ENCODE measurements at regions not wholly inside any gene's neighbourhood (a gene's known extent, or its start where the extent isn't known, plus 50 kb on each side); places are given as distances from the start of the nearest gene placed in this dataset.

DNA sequence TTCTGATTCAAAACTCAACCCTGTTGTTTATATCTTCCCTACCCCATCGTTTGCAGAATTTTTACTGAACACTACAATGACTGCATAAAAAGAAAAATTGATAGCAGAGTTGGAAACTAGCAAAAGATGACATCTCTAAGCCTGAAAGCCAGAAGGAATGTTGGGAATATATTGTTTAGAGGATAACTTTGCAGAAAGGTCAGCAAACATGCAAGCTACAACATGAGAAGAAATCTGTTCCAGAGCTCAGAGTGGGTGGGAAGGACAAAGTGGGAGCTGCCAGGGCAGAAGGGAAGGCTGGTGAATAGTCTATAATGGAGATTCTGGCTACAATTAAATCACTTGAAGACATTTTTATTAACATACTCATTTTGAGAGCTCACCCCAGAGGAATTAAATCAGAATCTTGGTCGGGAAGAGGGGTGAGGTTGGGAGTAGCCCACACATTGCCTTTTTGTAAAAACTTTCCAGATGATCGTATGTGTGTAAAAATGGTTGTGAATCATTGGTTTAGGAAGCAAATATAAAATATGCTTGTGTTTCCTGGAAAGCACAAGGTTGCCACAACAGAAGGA, 574.8 kb downstream of the FLRT2 start:
- dilution Hi-C loops (cut with MboI; ENCODE audit: extremely low pct_ligation_motif_present, low sequenced_read_pairs) = no loop called here
- H3K4me3 ChIP-seq (replicated peaks in 1 of 3; ENCODE audit: insufficient read depth in 1 of 3, low read depth in 1 of 3, low read length in 3 of 3) = no peak overlapping the region
- ChIA-PET CTCF (no interaction called here), POLR2A (no interaction called here)
- H3K36me3 ChIP-seq (ENCODE audit: control insufficient read depth in 2 of 2, extremely low read depth in 1 of 2, insufficient read depth in 2 of 2, low read length in 2 of 2) = no peaks in the 10 kb centered on the region
- no peak overlapping the region for H3K4me2 ChIP-seq (ENCODE audit: insufficient read depth, low read length)
- H3K27ac ChIP-seq (ENCODE audit: insufficient read depth, low read depth, low read length) = no peak overlapping the region
- DNase-seq (ENCODE audit: low read depth, low spot score) (no peak), FAIRE-seq (no peak)
- H3K9ac ChIP-seq (replicated peaks; ENCODE audit: extremely low read depth, insufficient read depth, low read length) = no peak overlapping the region
- H4K20me1 ChIP-seq (replicated peaks; ENCODE audit: control insufficient read depth, extremely low read depth, insufficient read depth, low read length) = no peaks in the 10 kb centered on the region
- H3K9me3 ChIP-seq (replicated peaks; ENCODE audit: control insufficient read depth, insufficient read depth, low read length) = no peaks in the 10 kb centered on the region
- BruUV-seq (replicated peaks) = no TSS peak
- no peak for TF ChIP-seq GATA2 (IDR thresholded peaks at IDR 0.05; ENCODE audit: insufficient read depth, insufficient read length, low read depth, low read length)
- no peak for TF ChIP-seq POLR2A (IDR thresholded peaks at IDR 0.05; ENCODE audit: low read depth, low read length)
- no peak for TF ChIP-seq CTCF (IDR thresholded peaks at IDR 0.05; ENCODE audit: extremely low read depth in 1 of 2, insufficient read depth in 1 of 2, low read depth in 1 of 2, low read length in 2 of 2)
- TF ChIP-seq FOS (IDR thresholded peaks at IDR 0.05; ENCODE audit: borderline replicate concordance, insufficient read depth, low read length) = no peak
- no peaks in the 10 kb centered on the region for H3K27me3 ChIP-seq (ENCODE audit: control insufficient read depth in 2 of 2, insufficient read depth in 2 of 2, low read length in 2 of 2)
- H3K79me2 ChIP-seq (ENCODE audit: control insufficient read depth, insufficient read depth, low read length) = no peaks in the 10 kb centered on the region
- no peak overlapping the region for H2AFZ ChIP-seq (ENCODE audit: low read depth, low read length)
- H3K4me1 ChIP-seq (ENCODE audit: control insufficient read depth, extremely low read depth, insufficient read depth, low read length) = no peaks in the 10 kb centered on the region
- intact Hi-C loops (cut with micrococcal nuclease) = no loop called here
- no peaks in the 10 kb centered on the region for H3K9me1 ChIP-seq (replicated peaks; ENCODE audit: control insufficient read depth, extremely low read depth, insufficient read depth, low read length)

GRCh38 chr14:86094512-86094911, 564.6 kb downstream of the FLRT2 start:
- Histone ChIP-seq H3K9me3 (replicated peaks; ENCODE audit: control insufficient read depth, insufficient read depth, low read length) (no peaks in the 10 kb centered on the region), H2AFZ (ENCODE audit: low read depth, low read length) (no peak overlapping the region), H3K9ac (replicated peaks; ENCODE audit: extremely low read depth, insufficient read depth, low read length) (no peak overlapping the region), H3K79me2 (ENCODE audit: control insufficient read depth, insufficient read depth, low read length) (no peaks in the 10 kb centered on the region), H3K36me3 (ENCODE audit: control insufficient read depth in 2 of 2, extremely low read depth in 1 of 2, insufficient read depth in 2 of 2, low read length in 2 of 2) (no peaks in the 10 kb centered on the region), H3K4me2 (ENCODE audit: insufficient read depth, low read length) (no peak overlapping the region), H3K27me3 (ENCODE audit: control insufficient read depth in 2 of 2, insufficient read depth in 2 of 2, low read length in 2 of 2) (no peaks in the 10 kb centered on the region), H4K20me1 (replicated peaks; ENCODE audit: control insufficient read depth, extremely low read depth, insufficient read depth, low read length) (no peaks in the 10 kb centered on the region), H3K4me1 (ENCODE audit: control insufficient read depth, extremely low read depth, insufficient read depth, low read length) (no peaks in the 10 kb centered on the region), H3K9me1 (replicated peaks; ENCODE audit: control insufficient read depth, extremely low read depth, insufficient read depth, low read length) (no peaks in the 10 kb centered on the region), H3K4me3 (replicated peaks in 1 of 3; ENCODE audit: insufficient read depth in 1 of 3, low read depth in 1 of 3, low read length in 3 of 3) (no peak overlapping the region), H3K27ac (ENCODE audit: insufficient read depth, low read depth, low read length) (no peak overlapping the region)
- TF ChIP-seq CTCF (IDR thresholded peaks at IDR 0.05; ENCODE audit: extremely low read depth in 1 of 2, insufficient read depth in 1 of 2, low read depth in 1 of 2, low read length in 2 of 2) (no peak), POLR2AphosphoS5 (IDR thresholded peaks at IDR 0.05; ENCODE audit: insufficient read depth, low read depth, low read length) (no peak), MYC (IDR thresholded peaks at IDR 0.05; ENCODE audit: low read depth, low read length) (no peak)
- intact Hi-C loops (cut with micrococcal nuclease) (no loop called here), dilution Hi-C loops (cut with MboI; ENCODE audit: extremely low pct_ligation_motif_present, low sequenced_read_pairs) (no loop called here)
- BruUV-seq (replicated peaks) = no TSS peak
- DNase-seq (ENCODE audit: low read depth, low spot score) = no peak
- ChIA-PET POLR2A (no interaction called here), CTCF (no interaction called here)
- FAIRE-seq = no peak
